Ovary (tissue), 7 donors: ENCODE measurements at regions not wholly inside any gene's neighbourhood (a gene's known extent, or its start where the extent isn't known, plus 50 kb on each side); places are given as distances from the start of the nearest gene placed in this dataset.

ENCODE experiments used
- DNase-seq, 5 donors: peaks; one replicate each; pipeline ENCODE4 v3.0.0-alpha.2; 2019 to 2020
- H3K27ac ChIP-seq, 2 donors: fragments of 200-600 bp; one replicate each; pipeline versions ENCODE4 v1.5.1 to v1.8.0; 2019 to 2022
- H3K27me3 ChIP-seq: fragments of 200-600 bp; one replicate; pipeline ENCODE4 v1.8.0; 2022
- H3K36me3 ChIP-seq: fragments of 200-600 bp; sonication (generic); one replicate; pipeline ENCODE4 v1.5.1; 2019
- H3K4me1 ChIP-seq: one replicate; pipeline ENCODE4 v1.8.1; 2013; ENCODE audit warnings: mild to moderate bottlenecking, moderate library complexity; ENCODE audit not compliant: insufficient read depth
- H3K4me3 ChIP-seq: fragments of 200-600 bp; sonication (generic); one replicate; pipeline ENCODE4 v1.5.1; 2017
- H3K9me3 ChIP-seq, 2 donors: fragments of 200-600 bp in 1 of 2; sonication (generic) in 1 of 2; one replicate each; pipeline versions ENCODE4 v1.5.1 to v1.8.1; 2013 to 2019; ENCODE audit warnings: mild to moderate bottlenecking in 1 of 2, moderate library complexity in 1 of 2
- EP300 ChIP-seq: sonication (generic); formaldehyde crosslinking; IDR thresholded peaks from one replicate; pipeline ENCODE4 v1.6.1; 2017; ENCODE audit warnings: antibody characterized with exemption
- POLR2A ChIP-seq: fragments of 450-650 bp; IDR thresholded peaks from one replicate; pipeline ENCODE4 v1.6.1; 2017; ENCODE audit warnings: antibody characterized with exemption, mild to moderate bottlenecking, moderate library complexity
- WGBS, 3 donors: extraction: QIAGEN DNeasy Blood & Tissue Kit in 1 of 3; methylation state at CpG; one replicate each; pipeline versions ENCODE4 v1.1.5 to v1.1.7; 2013 to 2017; 5-methylcytosine and 5-hydroxymethylcytosine counted together
- intact Hi-C, 4 donors: fragments of 100-400 bp; cut with DNase I; formaldehyde crosslinking; loops; one replicate each; pipeline versions ENCODE4 v1.11.0 to v1.15.1; 2022 to 2023
- TF ChIP-seq, protein P1 (sequence below), 3 donors: fragments of 450-650 bp in 2 of 3; fragments of 200-600 bp in 1 of 3; IDR thresholded peaks; one replicate each; pipeline versions ENCODE4 v1.5.1 to v1.8.0; 2016 to 2022; ENCODE audit warnings: antibody characterized with exemption in 3 of 3, mild to moderate bottlenecking in 1 of 3
- donor health status: DM: no; HTN: no; CAD: no; lungs with moderate emphysema.
- donor health status: DM: no; HTN: no; CAD: no.
- donor health status: Bipolar disorder and iron deficiency.
- donor health status: DM: no; HTN: no; CAD: no.
- donor health status: DM: yes; HTN: yes; CAD: no.

DNA sequence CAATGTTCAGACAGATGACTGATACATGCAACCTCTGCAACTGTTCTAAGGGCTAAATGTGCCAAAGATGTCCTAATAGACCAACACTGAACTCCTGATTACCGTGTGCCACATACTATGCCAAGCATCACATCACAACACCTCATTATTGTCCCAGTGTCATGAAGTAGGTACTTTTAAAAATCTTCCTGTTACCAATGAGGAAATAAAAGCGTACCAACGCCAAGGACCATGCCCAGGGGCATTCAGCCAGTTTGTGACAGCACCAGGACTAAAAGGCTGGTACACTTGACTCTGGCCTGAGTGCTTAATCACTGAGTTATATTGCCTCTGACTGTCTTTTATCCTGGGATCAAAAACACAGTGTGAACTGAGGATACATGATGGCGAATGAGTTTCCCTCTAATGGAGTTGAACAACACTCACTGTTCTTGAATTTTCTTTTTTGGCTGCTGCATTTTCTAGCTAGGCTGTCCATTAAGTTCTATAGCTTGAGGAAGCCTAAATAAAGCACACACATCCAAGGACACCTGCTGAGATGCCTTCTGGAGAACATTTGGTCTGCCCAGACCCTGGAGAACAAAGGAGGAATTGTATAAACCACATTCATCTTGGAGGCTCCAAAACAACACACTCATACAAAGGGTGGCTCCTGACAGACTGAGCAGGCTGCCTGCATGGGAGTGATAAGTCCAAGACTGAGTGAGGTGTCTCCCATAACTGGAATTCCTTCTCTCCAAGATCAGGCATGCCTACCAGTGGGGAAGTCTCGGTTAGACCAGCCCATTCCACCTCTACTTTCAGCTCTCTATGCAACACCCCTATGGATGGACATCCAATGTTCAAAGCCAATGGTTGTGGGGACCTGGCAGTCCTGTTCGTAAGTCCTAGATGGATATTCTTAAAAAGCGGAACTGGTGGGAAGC lies 126.7 kb upstream of the PRICKLE2 start:
- Histone ChIP-seq H3K36me3 (no peaks in the 10 kb centered on the region), H3K4me3 (no peak overlapping the region), H3K9me3 (no peaks in the 10 kb centered on the region), H3K27me3 (no peaks in the 10 kb centered on the region), H3K4me1 (peaks cover 9% of the 10 kb centered on the region), H3K27ac (no peak overlapping the region)
- WGBS, 3 donors, result 72 to 86% (median 84%) methylated on average over 7 of the region's 7 CpGs
- TF ChIP-seq, protein P1, sequence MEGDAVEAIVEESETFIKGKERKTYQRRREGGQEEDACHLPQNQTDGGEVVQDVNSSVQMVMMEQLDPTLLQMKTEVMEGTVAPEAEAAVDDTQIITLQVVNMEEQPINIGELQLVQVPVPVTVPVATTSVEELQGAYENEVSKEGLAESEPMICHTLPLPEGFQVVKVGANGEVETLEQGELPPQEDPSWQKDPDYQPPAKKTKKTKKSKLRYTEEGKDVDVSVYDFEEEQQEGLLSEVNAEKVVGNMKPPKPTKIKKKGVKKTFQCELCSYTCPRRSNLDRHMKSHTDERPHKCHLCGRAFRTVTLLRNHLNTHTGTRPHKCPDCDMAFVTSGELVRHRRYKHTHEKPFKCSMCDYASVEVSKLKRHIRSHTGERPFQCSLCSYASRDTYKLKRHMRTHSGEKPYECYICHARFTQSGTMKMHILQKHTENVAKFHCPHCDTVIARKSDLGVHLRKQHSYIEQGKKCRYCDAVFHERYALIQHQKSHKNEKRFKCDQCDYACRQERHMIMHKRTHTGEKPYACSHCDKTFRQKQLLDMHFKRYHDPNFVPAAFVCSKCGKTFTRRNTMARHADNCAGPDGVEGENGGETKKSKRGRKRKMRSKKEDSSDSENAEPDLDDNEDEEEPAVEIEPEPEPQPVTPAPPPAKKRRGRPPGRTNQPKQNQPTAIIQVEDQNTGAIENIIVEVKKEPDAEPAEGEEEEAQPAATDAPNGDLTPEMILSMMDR (IDR thresholded peaks at IDR 0.05), result no peak
- TF ChIP-seq EP300 (no peak), POLR2A (no peak)
- no peak for DNase-seq
- intact Hi-C loops, result no loop called here

DNA sequence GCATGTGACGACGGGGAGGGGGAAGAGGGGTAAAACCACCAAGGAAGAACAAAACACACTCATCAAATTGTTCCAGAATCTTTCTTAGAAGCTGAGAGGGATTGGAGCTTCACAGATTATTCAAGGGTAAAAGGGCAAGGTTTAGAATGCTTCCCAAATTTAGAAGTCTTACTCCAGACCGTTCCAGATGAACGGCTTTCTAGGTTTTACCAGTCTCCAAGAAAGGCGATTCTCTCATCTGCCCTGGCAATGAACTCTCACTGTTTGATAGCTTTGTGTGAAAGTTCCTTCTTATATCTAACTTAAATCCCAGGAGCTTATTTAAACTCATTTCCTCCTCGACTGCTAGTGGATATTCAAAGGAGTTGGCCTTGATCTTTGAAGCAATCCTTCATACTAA lies 124.3 kb upstream of the PRICKLE2 start:
- peaks cover 15% of the 10 kb centered on the region for H3K4me1 ChIP-seq
- H3K27ac ChIP-seq, result no peak overlapping the region
- H3K36me3 ChIP-seq, result no peaks in the 10 kb centered on the region
- 7 to 16% (median 12%) methylated on average over 6 of the region's 6 CpGs for WGBS, 3 donors
- TF ChIP-seq POLR2A (no peak), EP300 (no peak)
- TF ChIP-seq, protein P1 (IDR thresholded peaks at IDR 0.05), result no peak
- intact Hi-C loops, result no loop called here
- H3K4me3 ChIP-seq, result no peak overlapping the region
- DNase-seq, result no peak
- H3K9me3 ChIP-seq, result no peaks in the 10 kb centered on the region
- H3K27me3 ChIP-seq, result no peaks in the 10 kb centered on the region

DNA sequence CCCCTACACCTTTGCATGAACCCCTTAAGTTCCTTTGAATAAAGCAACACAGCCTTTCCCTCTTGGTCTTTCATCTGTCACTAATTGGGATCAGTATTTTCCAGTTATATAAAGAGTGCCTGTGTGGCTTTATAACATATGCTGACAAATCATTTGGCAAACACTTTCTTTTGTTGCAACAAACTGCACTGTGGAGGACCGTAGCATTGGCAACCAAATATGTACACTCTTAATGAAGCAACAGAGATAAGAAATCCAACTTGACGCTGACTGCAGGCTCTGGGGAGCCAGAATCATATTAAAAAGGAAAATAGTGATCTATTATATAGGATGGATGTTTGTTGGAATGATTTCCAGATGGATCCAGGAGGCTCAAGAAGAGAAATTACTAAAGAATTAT lies 120.1 kb upstream of the PRICKLE2 start:
- DNase-seq, result peak in 1 of 5 donors; percentile 37
- H3K4me1 ChIP-seq, result peaks cover 20% of the 10 kb centered on the region
- no peak overlapping the region for H3K27ac ChIP-seq
- H3K36me3 ChIP-seq, result no peaks in the 10 kb centered on the region
- no peaks in the 10 kb centered on the region for H3K9me3 ChIP-seq
- intact Hi-C loops, result no loop called here
- no peak overlapping the region for H3K4me3 ChIP-seq
- no peaks in the 10 kb centered on the region for H3K27me3 ChIP-seq
- 3 to 11% (median 4%) methylated on average over 2 of the region's 2 CpGs for WGBS, 3 donors
- TF ChIP-seq EP300 (no peak), POLR2A (no peak)
- TF ChIP-seq, protein P1 (IDR thresholded peaks at IDR 0.05), result no peak

DNA sequence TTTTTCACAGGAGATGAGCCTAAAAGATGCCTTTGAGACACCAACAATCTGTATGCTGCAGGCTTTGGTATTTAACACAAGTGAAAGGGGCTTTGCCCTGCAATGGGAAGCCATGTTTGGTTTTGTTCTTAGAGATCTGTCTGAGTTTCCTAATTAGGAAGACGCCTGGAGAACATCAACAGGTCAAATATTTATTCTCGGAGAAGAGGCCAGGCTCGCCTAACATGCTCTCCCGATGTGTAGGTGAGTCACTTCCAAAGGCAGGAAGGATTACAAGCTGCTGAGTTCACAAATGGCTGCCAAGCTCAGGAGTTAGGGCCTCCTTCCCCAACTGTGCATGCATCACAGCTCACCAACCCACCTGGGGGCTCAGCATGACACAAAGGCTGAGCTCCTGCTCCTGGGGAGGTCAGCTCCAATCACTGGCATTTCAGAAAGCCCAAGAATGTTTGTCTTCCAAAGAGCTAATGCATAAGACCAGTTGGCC lies 119.5 kb upstream of the PRICKLE2 start:
- 24 to 33% (median 26%) methylated on average over 4 of the region's 4 CpGs for WGBS, 3 donors
- no peak for DNase-seq
- Histone ChIP-seq H3K4me3 (no peak overlapping the region), H3K27ac (no peak overlapping the region), H3K36me3 (no peaks in the 10 kb centered on the region), H3K4me1 (peaks cover 21% of the 10 kb centered on the region), H3K27me3 (no peaks in the 10 kb centered on the region), H3K9me3 (no peaks in the 10 kb centered on the region)
- TF ChIP-seq EP300 (no peak), POLR2A (no peak)
- TF ChIP-seq, protein P1 (IDR thresholded peaks at IDR 0.05), result no peak
- intact Hi-C loops, result no loop called here
